ENCODE measurements at regions not wholly inside any gene's neighbourhood (a gene's known extent, or its start where the extent isn't known, plus 50 kb on each side); places are given as distances from the start of the nearest gene placed in this dataset.

DNA sequence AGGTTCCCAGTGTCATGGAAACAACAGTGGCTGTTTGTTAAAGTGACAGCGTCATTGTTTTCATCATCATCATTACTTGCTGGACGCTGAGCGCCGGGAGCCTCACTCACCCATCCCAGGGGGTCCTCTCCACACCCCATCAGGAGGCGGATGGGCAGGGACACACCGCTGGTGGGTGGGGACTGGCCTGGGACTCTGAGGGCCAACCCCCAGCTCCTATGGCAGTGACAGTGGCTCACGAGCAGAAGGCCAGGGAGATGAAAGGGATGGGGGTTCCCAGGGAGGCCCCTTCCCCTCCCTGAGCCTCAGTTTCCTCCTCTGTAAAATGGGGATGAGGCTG lies 76.6 kb upstream of the PRR5 start:
- no peak overlapping the region for H3K4me3 ChIP-seq (replicated peaks; ENCODE audit: insufficient read depth, low read length)
- no peaks in the 10 kb centered on the region for H3K27me3 ChIP-seq (ENCODE audit: insufficient read depth, poor library complexity, severe bottlenecking)
- TF ChIP-seq SPI1 (IDR thresholded peaks at IDR 0.05; ENCODE audit: borderline replicate concordance, low read depth): no peak
- no peak for TF ChIP-seq POLR2AphosphoS5 (IDR thresholded peaks at IDR 0.05; ENCODE audit: low read depth)
- no peak for TF ChIP-seq GABPA (IDR thresholded peaks at IDR 0.05; ENCODE audit: low read depth)
- TF ChIP-seq, protein P1, sequence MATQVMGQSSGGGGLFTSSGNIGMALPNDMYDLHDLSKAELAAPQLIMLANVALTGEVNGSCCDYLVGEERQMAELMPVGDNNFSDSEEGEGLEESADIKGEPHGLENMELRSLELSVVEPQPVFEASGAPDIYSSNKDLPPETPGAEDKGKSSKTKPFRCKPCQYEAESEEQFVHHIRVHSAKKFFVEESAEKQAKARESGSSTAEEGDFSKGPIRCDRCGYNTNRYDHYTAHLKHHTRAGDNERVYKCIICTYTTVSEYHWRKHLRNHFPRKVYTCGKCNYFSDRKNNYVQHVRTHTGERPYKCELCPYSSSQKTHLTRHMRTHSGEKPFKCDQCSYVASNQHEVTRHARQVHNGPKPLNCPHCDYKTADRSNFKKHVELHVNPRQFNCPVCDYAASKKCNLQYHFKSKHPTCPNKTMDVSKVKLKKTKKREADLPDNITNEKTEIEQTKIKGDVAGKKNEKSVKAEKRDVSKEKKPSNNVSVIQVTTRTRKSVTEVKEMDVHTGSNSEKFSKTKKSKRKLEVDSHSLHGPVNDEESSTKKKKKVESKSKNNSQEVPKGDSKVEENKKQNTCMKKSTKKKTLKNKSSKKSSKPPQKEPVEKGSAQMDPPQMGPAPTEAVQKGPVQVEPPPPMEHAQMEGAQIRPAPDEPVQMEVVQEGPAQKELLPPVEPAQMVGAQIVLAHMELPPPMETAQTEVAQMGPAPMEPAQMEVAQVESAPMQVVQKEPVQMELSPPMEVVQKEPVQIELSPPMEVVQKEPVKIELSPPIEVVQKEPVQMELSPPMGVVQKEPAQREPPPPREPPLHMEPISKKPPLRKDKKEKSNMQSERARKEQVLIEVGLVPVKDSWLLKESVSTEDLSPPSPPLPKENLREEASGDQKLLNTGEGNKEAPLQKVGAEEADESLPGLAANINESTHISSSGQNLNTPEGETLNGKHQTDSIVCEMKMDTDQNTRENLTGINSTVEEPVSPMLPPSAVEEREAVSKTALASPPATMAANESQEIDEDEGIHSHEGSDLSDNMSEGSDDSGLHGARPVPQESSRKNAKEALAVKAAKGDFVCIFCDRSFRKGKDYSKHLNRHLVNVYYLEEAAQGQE (IDR thresholded peaks at IDR 0.05; ENCODE audit: insufficient replicate concordance, low read depth): no peak
- TF ChIP-seq, protein P2, sequence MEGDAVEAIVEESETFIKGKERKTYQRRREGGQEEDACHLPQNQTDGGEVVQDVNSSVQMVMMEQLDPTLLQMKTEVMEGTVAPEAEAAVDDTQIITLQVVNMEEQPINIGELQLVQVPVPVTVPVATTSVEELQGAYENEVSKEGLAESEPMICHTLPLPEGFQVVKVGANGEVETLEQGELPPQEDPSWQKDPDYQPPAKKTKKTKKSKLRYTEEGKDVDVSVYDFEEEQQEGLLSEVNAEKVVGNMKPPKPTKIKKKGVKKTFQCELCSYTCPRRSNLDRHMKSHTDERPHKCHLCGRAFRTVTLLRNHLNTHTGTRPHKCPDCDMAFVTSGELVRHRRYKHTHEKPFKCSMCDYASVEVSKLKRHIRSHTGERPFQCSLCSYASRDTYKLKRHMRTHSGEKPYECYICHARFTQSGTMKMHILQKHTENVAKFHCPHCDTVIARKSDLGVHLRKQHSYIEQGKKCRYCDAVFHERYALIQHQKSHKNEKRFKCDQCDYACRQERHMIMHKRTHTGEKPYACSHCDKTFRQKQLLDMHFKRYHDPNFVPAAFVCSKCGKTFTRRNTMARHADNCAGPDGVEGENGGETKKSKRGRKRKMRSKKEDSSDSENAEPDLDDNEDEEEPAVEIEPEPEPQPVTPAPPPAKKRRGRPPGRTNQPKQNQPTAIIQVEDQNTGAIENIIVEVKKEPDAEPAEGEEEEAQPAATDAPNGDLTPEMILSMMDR (IDR thresholded peaks at IDR 0.05; ENCODE audit: insufficient read depth, low read length): no peak
- no peak overlapping the region for H3K27ac ChIP-seq (replicated peaks)
- no peak for DNase-seq (ENCODE audit: low read depth in 1 of 2, low spot score in 1 of 2)

- no peak for DNase-seq (ENCODE audit: low read depth in 1 of 2, low spot score in 1 of 2)
- Histone ChIP-seq H3K4me3 (replicated peaks; ENCODE audit: insufficient read depth, low read length) (no peak overlapping the region), H3K27ac (replicated peaks) (no peak overlapping the region), H3K27me3 (ENCODE audit: insufficient read depth, poor library complexity, severe bottlenecking) (no peaks in the 10 kb centered on the region)
- TF ChIP-seq, protein P1 (IDR thresholded peaks at IDR 0.05; ENCODE audit: insufficient replicate concordance, low read depth): no peak
- TF ChIP-seq, protein P2 (IDR thresholded peaks at IDR 0.05; ENCODE audit: insufficient read depth, low read length): no peak
Measured at GRCh38 chr22:44624689-44625420, 77.1 kb upstream of the PRR5 start.

DNA sequence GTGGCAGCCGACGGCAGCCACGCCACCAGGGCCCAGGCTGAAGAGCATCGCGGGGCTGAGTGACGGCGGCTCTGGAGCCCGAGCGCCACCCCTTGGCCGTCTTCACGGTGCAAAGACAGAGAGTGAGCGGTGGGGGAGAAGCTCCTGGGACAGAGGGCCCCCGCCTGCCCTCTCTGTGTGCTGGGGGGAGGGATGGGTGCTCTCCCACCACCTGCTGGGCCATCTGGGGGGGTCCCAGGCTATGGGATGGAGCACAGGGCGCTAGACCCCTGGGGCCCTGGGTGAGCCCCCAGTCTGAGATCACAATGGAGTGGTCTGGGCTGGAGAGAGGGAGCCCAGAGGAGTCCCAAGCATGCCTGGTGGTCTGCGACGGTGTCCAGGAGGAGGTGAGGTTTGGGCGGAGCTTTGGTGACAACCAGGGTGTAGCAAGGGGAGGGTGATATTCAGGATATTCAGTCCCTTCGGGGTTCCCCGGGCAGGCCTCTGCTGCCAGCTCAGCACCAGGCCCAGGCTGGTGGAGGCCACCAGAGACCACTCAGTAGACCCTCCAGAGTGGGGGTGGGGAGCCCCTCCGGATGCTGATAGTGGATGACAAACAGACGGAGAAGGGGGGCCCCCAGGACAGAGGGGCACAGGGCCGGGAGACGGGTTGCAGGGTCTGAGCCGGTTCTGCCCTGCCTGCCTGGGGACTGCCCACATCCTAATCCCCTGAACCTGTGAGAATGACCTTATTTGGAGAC lies 78.1 kb upstream of the PRR5 start:
- Histone ChIP-seq H3K27me3 (ENCODE audit: insufficient read depth, poor library complexity, severe bottlenecking) (no peaks in the 10 kb centered on the region), H3K4me3 (replicated peaks; ENCODE audit: insufficient read depth, low read length) (no peak overlapping the region), H3K27ac (replicated peaks) (no peak overlapping the region)
- TF ChIP-seq, protein P2 (IDR thresholded peaks at IDR 0.05; ENCODE audit: insufficient read depth, low read length): peak; percentile 50
- TF ChIP-seq SPI1 (IDR thresholded peaks at IDR 0.05; ENCODE audit: borderline replicate concordance, low read depth): no peak
- DNase-seq (ENCODE audit: low read depth in 1 of 2, low spot score in 1 of 2): peak in 1 of 2 experiments; percentile 53

All from HL-60 (cell line).